NCI-H510A treated with DMSO at 0.1 percent for 48 hours (cell line): ENCODE measurements at regions not wholly inside any gene's neighbourhood (a gene's known extent, or its start where the extent isn't known, plus 50 kb on each side); places are given as distances from the start of the nearest gene placed in this dataset.
"Not testable (repeated sequence)": the region's sequence is repeated elsewhere in the genome, so short reads cannot be mapped to it uniquely, and the experiment has no call there.

Experiments used
- DNase-seq: peaks from one replicate; lab custom pipeline; 2025; lab: John Stamatoyannopoulos, UW

- no peak for DNase-seq
Observed at GRCh38 chr2:3899536-3900155, 196.3 kb downstream of the DCDC2C start.

GRCh38 chr2:3902131-3902530 lies 198.8 kb downstream of the DCDC2C start:
- no peak for DNase-seq

GRCh38 chr2:3904061-3904460 lies 200.7 kb downstream of the DCDC2C start:
- DNase-seq, result no peak

- not testable (repeated sequence) for DNase-seq
Observed at GRCh38 chr2:3908498-3908897, 205.1 kb downstream of the DCDC2C start.

GRCh38 chr2:3911882-3912455 lies 208.6 kb downstream of the DCDC2C start:
- no peak for DNase-seq

- no peak for DNase-seq
Observed at GRCh38 chr2:3913166-3913565, 209.8 kb downstream of the DCDC2C start.

- DNase-seq, result no peak
Observed at GRCh38 chr2:3914241-3914640, 210.9 kb downstream of the DCDC2C start.

- DNase-seq, result no peak
Observed at GRCh38 chr2:3927031-3927430, 223.7 kb downstream of the DCDC2C start.

GRCh38 chr2:3929374-3929773 lies 226.0 kb downstream of the DCDC2C start:
- DNase-seq, result no peak

- DNase-seq, result no peak
Observed at GRCh38 chr2:3930246-3930645, 226.9 kb downstream of the DCDC2C start.

GRCh38 chr2:3940661-3941060 lies 237.3 kb downstream of the DCDC2C start:
- no peak for DNase-seq

- DNase-seq, result no peak
Observed at GRCh38 chr2:3942841-3943240, 239.5 kb downstream of the DCDC2C start.

- DNase-seq, result no peak
Observed at GRCh38 chr2:3944071-3944470, 240.7 kb downstream of the DCDC2C start.

- DNase-seq, result no peak
Observed at GRCh38 chr2:3944841-3945240, 241.5 kb downstream of the DCDC2C start.

- no peak for DNase-seq
Observed at GRCh38 chr2:3948191-3948590, 244.8 kb downstream of the DCDC2C start.

- DNase-seq, result no peak
Observed at GRCh38 chr2:3951131-3951954, 248.0 kb downstream of the DCDC2C start.

GRCh38 chr2:3952866-3953516 lies 249.6 kb downstream of the DCDC2C start:
- no peak for DNase-seq

- DNase-seq, result no peak
Observed at GRCh38 chr2:3954261-3954660, 250.9 kb downstream of the DCDC2C start.

GRCh38 chr2:3956406-3956805 lies 253.0 kb downstream of the DCDC2C start:
- no peak for DNase-seq

- DNase-seq, result no peak
Observed at GRCh38 chr2:3956892-3957291, 253.5 kb downstream of the DCDC2C start.

- DNase-seq, result no peak
Observed at GRCh38 chr2:3958465-3958864, 255.1 kb downstream of the DCDC2C start.

- DNase-seq, result no peak
Observed at GRCh38 chr2:3958969-3959368, 255.6 kb downstream of the DCDC2C start.

GRCh38 chr2:3959372-3959771 lies 256.0 kb downstream of the DCDC2C start:
- DNase-seq, result peak; percentile 66
